Pancreas (tissue), 10 donors: ENCODE measurements at regions not wholly inside any gene's neighbourhood (a gene's known extent, or its start where the extent isn't known, plus 50 kb on each side); places are given as distances from the start of the nearest gene placed in this dataset.

Source experiments
- ATAC-seq, 4 donors: fragments of 200-7000 bp; cut with Tn5 transposase; one replicate each; pipeline versions ENCODE4 v1.8.0 to v1.9.1; 2020; ENCODE audit warnings: mild to moderate bottlenecking in 4 of 4, moderate library complexity in 4 of 4
- DNase-seq, 6 donors: peaks; one replicate each; pipeline ENCODE4 v3.0.0-alpha.2; 2020
- FAIRE-seq: peaks from 2 replicates; lab custom pipeline; 2012; peaks lifted over from hg19 to GRCh38; lab: Jason Lieb, UNC
- H3K27ac ChIP-seq, 4 donors: fragments of 200-600 bp; sonication (generic); 1 replicate in 3 of 4; 2 replicates in 1 of 4; pipeline versions ENCODE4 v1.5.0 to v1.8.0; 2020
- H3K27me3 ChIP-seq, 4 donors: fragments of 200-600 bp; one replicate each; pipeline ENCODE4 v1.8.0; 2021
- H3K36me3 ChIP-seq, 3 donors: fragments of 200-600 bp; sonication (generic) in 1 of 3; one replicate each; pipeline versions ENCODE4 v1.5.0 to v1.8.0; 2020 to 2021
- H3K4me1 ChIP-seq, 3 donors: fragments of 200-600 bp; one replicate each; pipeline ENCODE4 v1.8.0; 2021
- H3K4me3 ChIP-seq, 4 donors: fragments of 200-600 bp; sonication (generic) in 2 of 4; one replicate each; pipeline versions ENCODE4 v1.5.0 to v1.8.0; 2020 to 2021
- H3K9me3 ChIP-seq, 4 donors: fragments of 200-600 bp; one replicate each; pipeline ENCODE4 v1.8.0; 2021
- WGBS, 2 donors: extraction: QIAGEN DNeasy Blood & Tissue Kit; methylation state at CpG; one replicate each; pipeline ENCODE4 v1.1.7; 2013; 5-methylcytosine and 5-hydroxymethylcytosine counted together
- intact Hi-C, 3 donors: fragments of 100-400 bp; cut with DNase I; formaldehyde crosslinking; loops; one replicate each; pipeline versions ENCODE4 v1.11.1 to v1.14.2; 2022
- TF ChIP-seq, protein P1 (sequence below), 4 donors: fragments of 200-600 bp; sonication (generic) in 3 of 4; IDR thresholded peaks; one replicate each; pipeline versions ENCODE4 v1.5.0 to v1.8.0; 2021; ENCODE audit warnings: antibody characterized with exemption in 4 of 4
- donor health status: healthy with polysubstance abuse.
- donor health status: DM: no; HTN: no; CAD: no; lungs with moderate emphysema.
- donor health status: DM: no; HTN: no; CAD: no.
- donor health status: control.
- donor health status: control.
- donor health status: Bipolar disorder and iron deficiency.
- donor health status: DM: yes; HTN: yes; CAD: no.
- donor health status: DM: no; HTN: no; CAD: no.
- donor health status: DM: no; HTN: no; CAD: no.
- donor health status: DM: yes; HTN: yes; CAD: no.

DNA sequence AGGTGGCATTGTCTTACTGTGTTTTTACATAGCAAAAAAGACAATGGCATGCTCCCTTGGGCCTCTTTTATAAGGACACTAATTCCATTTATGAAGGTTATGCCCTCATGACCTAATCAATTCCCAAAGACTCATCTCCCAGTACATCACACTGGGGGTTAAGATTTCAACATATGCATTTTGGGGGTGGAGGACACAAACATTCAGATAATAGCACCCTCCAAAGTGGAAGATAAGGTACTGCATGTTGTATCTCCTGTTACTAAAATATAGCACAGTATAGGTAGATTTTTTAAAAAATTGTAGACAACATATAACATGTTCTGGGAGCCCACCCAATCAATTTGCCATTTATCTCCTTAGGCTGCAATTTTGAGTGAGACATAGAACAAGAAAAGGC is 221.2 kb downstream of the LIG4 start:
- no peak for FAIRE-seq
- Histone ChIP-seq H3K4me1 (no peaks in the 10 kb centered on the region), H3K9me3 (no peaks in the 10 kb centered on the region), H3K36me3 (no peaks in the 10 kb centered on the region), H3K4me3 (no peak overlapping the region), H3K27me3 (peaks cover 0 to 3% (median 0%) of the 10 kb centered on the region in 4 donors), H3K27ac (no peak overlapping the region)
- TF ChIP-seq, protein P1, sequence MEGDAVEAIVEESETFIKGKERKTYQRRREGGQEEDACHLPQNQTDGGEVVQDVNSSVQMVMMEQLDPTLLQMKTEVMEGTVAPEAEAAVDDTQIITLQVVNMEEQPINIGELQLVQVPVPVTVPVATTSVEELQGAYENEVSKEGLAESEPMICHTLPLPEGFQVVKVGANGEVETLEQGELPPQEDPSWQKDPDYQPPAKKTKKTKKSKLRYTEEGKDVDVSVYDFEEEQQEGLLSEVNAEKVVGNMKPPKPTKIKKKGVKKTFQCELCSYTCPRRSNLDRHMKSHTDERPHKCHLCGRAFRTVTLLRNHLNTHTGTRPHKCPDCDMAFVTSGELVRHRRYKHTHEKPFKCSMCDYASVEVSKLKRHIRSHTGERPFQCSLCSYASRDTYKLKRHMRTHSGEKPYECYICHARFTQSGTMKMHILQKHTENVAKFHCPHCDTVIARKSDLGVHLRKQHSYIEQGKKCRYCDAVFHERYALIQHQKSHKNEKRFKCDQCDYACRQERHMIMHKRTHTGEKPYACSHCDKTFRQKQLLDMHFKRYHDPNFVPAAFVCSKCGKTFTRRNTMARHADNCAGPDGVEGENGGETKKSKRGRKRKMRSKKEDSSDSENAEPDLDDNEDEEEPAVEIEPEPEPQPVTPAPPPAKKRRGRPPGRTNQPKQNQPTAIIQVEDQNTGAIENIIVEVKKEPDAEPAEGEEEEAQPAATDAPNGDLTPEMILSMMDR (IDR thresholded peaks at IDR 0.05), result no peak
- no peak for DNase-seq
- intact Hi-C loops, result no loop called here
- no peak for ATAC-seq

DNA sequence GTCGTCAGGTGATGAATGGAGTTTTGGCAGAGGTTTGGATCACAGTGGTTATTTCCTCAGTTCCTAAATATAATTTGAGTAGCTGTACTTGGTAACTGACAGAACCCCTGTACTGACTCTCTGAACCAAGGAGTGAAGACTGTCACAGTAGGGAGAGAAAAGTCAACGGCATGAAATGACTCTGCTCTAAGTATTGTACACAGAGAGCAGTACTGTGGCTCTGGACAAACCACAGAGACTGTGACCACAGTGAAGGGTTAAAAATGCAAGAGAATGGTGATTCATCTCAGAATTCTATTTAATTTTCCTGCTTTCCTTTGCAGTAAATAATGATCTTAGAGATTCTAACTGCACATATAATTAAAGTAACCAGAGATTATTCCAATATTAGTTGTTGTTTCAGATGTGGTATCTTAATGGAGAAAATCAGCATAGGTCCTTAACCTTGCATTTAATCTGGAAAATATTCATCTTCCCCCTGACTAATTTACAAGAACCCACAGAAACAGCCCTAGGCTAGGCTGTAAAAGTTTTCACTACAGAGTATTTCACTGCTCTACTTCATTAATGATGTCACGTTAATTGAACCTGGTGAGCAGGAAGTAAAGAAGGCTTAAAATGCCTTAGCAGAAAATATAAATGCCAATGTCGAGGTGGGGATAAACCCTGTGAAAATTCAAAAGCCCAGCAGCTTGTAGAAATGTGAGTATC is 221.9 kb downstream of the LIG4 start:
- FAIRE-seq (no peak), ATAC-seq (no peak), DNase-seq (no peak)
- H3K4me1 ChIP-seq, result no peaks in the 10 kb centered on the region
- no peak overlapping the region for H3K27ac ChIP-seq
- intact Hi-C loops, result no loop called here
- H3K4me3 ChIP-seq, result no peak overlapping the region
- H3K9me3 ChIP-seq, result no peaks in the 10 kb centered on the region
- TF ChIP-seq, protein P1 (IDR thresholded peaks at IDR 0.05), result no peak
- peaks cover 0 to 3% (median 0%) of the 10 kb centered on the region in 4 donors for H3K27me3 ChIP-seq
- WGBS, 2 donors, result 55 to 56% methylated on average over 4 of the region's 4 CpGs
- no peaks in the 10 kb centered on the region for H3K36me3 ChIP-seq

DNA sequence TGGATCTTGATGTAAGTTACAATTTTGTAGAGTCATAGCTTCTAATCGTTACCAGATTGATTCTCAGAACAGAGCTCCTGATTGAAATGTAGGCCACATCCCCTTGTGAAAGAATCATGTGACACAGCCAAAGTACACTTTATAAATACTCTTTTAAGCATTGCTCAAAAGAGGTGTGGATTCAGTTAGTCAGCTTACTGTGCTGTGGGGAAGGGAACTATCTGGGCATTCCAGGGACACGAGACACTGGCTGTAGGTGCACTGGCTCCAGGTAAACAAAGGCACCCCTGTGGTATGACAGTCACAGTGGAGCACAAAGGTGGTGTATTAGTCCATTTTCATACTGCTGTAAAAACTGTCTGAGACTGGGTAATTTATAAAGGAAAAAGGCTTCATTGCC is 222.8 kb downstream of the LIG4 start:
- Histone ChIP-seq H3K36me3 (no peaks in the 10 kb centered on the region), H3K9me3 (no peaks in the 10 kb centered on the region), H3K4me1 (no peaks in the 10 kb centered on the region), H3K27ac (no peak overlapping the region), H3K4me3 (no peak overlapping the region), H3K27me3 (peaks cover 0 to 3% (median 0%) of the 10 kb centered on the region in 4 donors)
- 28 to 40% methylated on average over 2 of the region's 2 CpGs for WGBS, 2 donors
- intact Hi-C loops, result no loop called here
- TF ChIP-seq, protein P1 (IDR thresholded peaks at IDR 0.05), result no peak
- ATAC-seq (no peak), FAIRE-seq (no peak), DNase-seq (no peak)

DNA sequence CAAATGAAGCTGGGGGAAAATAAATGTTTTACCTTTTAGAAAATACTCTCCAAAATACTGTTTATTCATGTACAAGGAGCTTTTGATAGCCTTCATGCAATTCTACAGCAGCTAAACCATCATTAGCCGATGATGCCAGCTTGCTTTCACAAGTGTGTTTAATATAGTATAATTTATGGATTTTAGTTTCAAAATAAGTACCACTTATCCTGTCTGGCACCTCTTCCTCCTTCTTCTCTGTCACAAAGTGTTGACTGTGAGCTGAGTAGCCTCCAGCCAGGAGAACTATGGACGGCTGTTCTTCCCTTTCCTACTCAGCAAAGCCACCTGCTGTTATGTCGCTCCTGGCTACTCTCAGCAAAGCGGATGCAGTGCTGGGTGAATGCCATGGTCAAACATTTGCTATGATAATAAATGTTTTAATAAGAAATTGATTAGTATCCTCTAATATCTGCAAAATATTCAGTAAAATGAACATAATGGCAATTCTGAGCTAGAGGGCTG is 238.2 kb downstream of the LIG4 start:
- no peaks in the 10 kb centered on the region for H3K36me3 ChIP-seq
- no peaks in the 10 kb centered on the region for H3K4me1 ChIP-seq
- FAIRE-seq, result no peak
- TF ChIP-seq, protein P1 (IDR thresholded peaks at IDR 0.05), result no peak
- WGBS, 2 donors, result 51 to 55% methylated on average over 4 of the region's 4 CpGs
- H3K27me3 ChIP-seq, result peaks cover 0 to 3% (median 0%) of the 10 kb centered on the region in 4 donors
- DNase-seq, result no peak
- H3K4me3 ChIP-seq, result no peak overlapping the region
- H3K27ac ChIP-seq, result no peak overlapping the region
- ATAC-seq, result no peak
- intact Hi-C loops, result no loop called here
- H3K9me3 ChIP-seq, result no peaks in the 10 kb centered on the region

DNA sequence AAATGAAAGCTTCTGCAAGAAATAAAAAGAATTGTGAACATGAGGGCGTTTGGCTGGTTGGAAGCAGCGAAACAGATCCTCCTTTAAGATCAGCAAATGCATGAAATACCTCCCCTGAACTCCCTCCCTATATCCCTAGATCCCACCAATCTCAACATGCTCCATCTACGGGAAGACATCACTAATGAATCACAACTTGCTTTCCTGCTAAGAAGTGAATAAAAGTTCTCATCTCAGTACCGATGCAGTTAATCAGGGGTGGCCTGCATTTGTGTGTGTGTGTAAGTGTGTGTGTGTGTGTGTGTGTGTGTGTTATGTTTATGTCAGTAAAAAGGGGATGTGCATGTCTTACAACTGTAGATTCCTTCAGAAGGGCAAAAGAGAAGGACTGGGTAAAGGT is 238.7 kb downstream of the LIG4 start:
- TF ChIP-seq, protein P1 (IDR thresholded peaks at IDR 0.05), result no peak
- H3K4me3 ChIP-seq, result no peak overlapping the region
- WGBS, 2 donors, result 67 to 76% methylated on average over 4 of the region's 4 CpGs
- no peaks in the 10 kb centered on the region for H3K36me3 ChIP-seq
- peaks cover 0 to 3% (median 0%) of the 10 kb centered on the region in 4 donors for H3K27me3 ChIP-seq
- no peak for DNase-seq
- no peak overlapping the region for H3K27ac ChIP-seq
- ATAC-seq, result no peak
- intact Hi-C loops, result no loop called here
- H3K4me1 ChIP-seq, result no peaks in the 10 kb centered on the region
- no peaks in the 10 kb centered on the region for H3K9me3 ChIP-seq
- FAIRE-seq, result no peak
